ENCODE measurements at regions not wholly inside any gene's neighbourhood (a gene's known extent, or its start where the extent isn't known, plus 50 kb on each side); places are given as distances from the start of the nearest gene placed in this dataset.

GRCh38 chr20:51121901-51122412 is 99.0 kb upstream of the KCNG1 start:
- Histone ChIP-seq H3K14ac (replicated peaks; ENCODE audit: low read depth, low read length) (peak overlapping the region; percentile 57; the same call in 1 of the 2 replicates), H4K8ac (ENCODE audit: low read depth in 2 of 2, low read length in 2 of 2) (peak overlapping the region in 1 of 2 experiments; percentile 53; a peak in 1 of 4 replicates), H2AFZ (replicated peaks; ENCODE audit: low read length, poor library complexity) (peak overlapping the region; percentile 71), H4K20me1 (ENCODE audit: insufficient read depth, low read length) (no peaks in the 10 kb centered on the region), H2BK20ac (ENCODE audit: low read depth, low read length) (peak overlapping the region; percentile 57), H3K4me2 (ENCODE audit: low read depth, low read length) (peak overlapping the region; percentile 11; the same call in 1 of the 2 replicates), H2AK9ac (replicated peaks; ENCODE audit: low read depth, low read length, poor library complexity) (peak overlapping the region; percentile 31), H3K79me1 (ENCODE audit: low read depth in 1 of 2, low read length in 2 of 2) (no peaks in the 10 kb centered on the region), H3K56ac (ENCODE audit: extremely low read depth, insufficient read depth, low read length) (peak overlapping the region; percentile 40; the same call in 1 of the 2 replicates), H3K9ac (ENCODE audit: low read depth, low read length) (no peak overlapping the region), H3K18ac (ENCODE audit: low read depth, low read length) (peak overlapping the region; percentile 31; the same call in 1 of the 2 replicates), H2AK5ac (ENCODE audit: low read depth, low read length) (peak overlapping the region; percentile 80), H4K5ac (ENCODE audit: low read depth, low read length) (no peak overlapping the region), H2BK120ac (ENCODE audit: low read depth, low read length) (peak overlapping the region; percentile 77), H3K36me3 (ENCODE audit: control insufficient read depth, insufficient read depth, low read length) (no peaks in the 10 kb centered on the region), H4K91ac (ENCODE audit: insufficient read depth, low read depth, low read length) (peak overlapping the region; percentile 80; the same call in 1 of the 2 replicates), H2BK5ac (ENCODE audit: low read depth, low read length, poor library complexity, severe bottlenecking) (peak overlapping the region; percentile 66), H3K23ac (ENCODE audit: low read depth, low read length) (peak overlapping the region; percentile 44), H2BK15ac (ENCODE audit: low read depth, low read length) (peak overlapping the region; percentile 73), H3K9me3 (ENCODE audit: control insufficient read depth, insufficient read depth, low read length) (no peaks in the 10 kb centered on the region), H3K27ac (ENCODE audit: insufficient read depth, low read length) (peak overlapping the region; percentile 28; the same call in 1 of the 2 replicates), H3K4me1 (ENCODE audit: control insufficient read depth, insufficient read depth, low read length) (peaks cover 24% of the 10 kb centered on the region), H3K4me3 (ENCODE audit: insufficient read depth, low read depth, low read length) (no peak overlapping the region), H3K9me1 (ENCODE audit: insufficient read depth, low read length) (peaks cover 20% of the 10 kb centered on the region), H3K4ac (ENCODE audit: low read depth, low read length) (peak overlapping the region; percentile 82), H3K27me3 (ENCODE audit: control insufficient read depth, insufficient read depth, low read length) (no peaks in the 10 kb centered on the region)
- ChIA-PET CTCF (no interaction called here), POLR2A (ENCODE audit: unreplicated experiment) (interaction anchor here (0.5 kb wide), 1 partner anchor 8 kb away, joined by 3 read pairs; no protein-coding TSS in a partner anchor)
- in situ Hi-C loops (cut with MboI; ENCODE audit: low sequenced_read_pairs) (no loop called here), intact Hi-C loops (cut with micrococcal nuclease) (no loop called here), dilution Hi-C loops (cut with HindIII; ENCODE audit: low sequenced_read_pairs, unreplicated experiment) (no loop called here)
- no CpG with 5 or more reads among the region's 3 CpGs for WGBS, 2 experiments (ENCODE audit: extremely low coverage in 2 of 2, insufficient read length in 1 of 2)
- TF ChIP-seq USF2 (IDR thresholded peaks at IDR 0.05; ENCODE audit: low read depth, low read length), result no peak
- TF ChIP-seq RCOR1 (IDR thresholded peaks at IDR 0.05; ENCODE audit: insufficient replicate concordance, low read length), result no peak
- no peak for TF ChIP-seq RFX5 (IDR thresholded peaks at IDR 0.05; ENCODE audit: low read depth, low read length)
- no peak for TF ChIP-seq NFE2L2 (IDR thresholded peaks at IDR 0.05; ENCODE audit: low read depth, low read length)
- ATAC-seq (ENCODE audit: low read depth) (peak; percentile 77), DNase-seq (peak; percentile 52)
- BruUV-seq (replicated peaks), result no TSS peak

Measured in IMR-90 (cell line).